HepG2 (cell line): ENCODE measurements at regions not wholly inside any gene's neighbourhood (a gene's known extent, or its start where the extent isn't known, plus 50 kb on each side); places are given as distances from the start of the nearest gene placed in this dataset.

Experiments
- ARNT2 ChIP-seq: sonication (generic); formaldehyde crosslinking; IDR thresholded peaks from 2 replicates; pipeline ENCODE4 v1.8.0; 2022; ENCODE audit warnings: mild to moderate bottlenecking, low read depth, missing genetic modification reagents, moderate library complexity
- EZH2 ChIP-seq: conservative IDR thresholded peaks from 2 replicates; pipeline ENCODE4 v1.6.1; 2012; ENCODE audit warnings: mild to moderate bottlenecking, low read depth, low read length, moderate library complexity
- FOXC1 ChIP-seq: sonication (generic); formaldehyde crosslinking; IDR thresholded peaks from 2 replicates; pipeline ENCODE4 v1.8.0; 2022; ENCODE audit warnings: mild to moderate bottlenecking, missing genetic modification reagents, borderline replicate concordance
- POLR2AphosphoS5 ChIP-seq: IDR thresholded peaks from 2 replicates; pipeline ENCODE4 v1.6.1; 2012; ENCODE audit warnings: low read depth, low read length
- ZNF143 ChIP-seq: sonication (generic); formaldehyde crosslinking; IDR thresholded peaks from 2 replicates; pipeline ENCODE4 v1.4.0; 2020; ENCODE audit warnings: missing genetic modification reagents

GRCh38 chr1:10940451-10940804, 72.0 kb upstream of the TARDBP start:
- TF ChIP-seq POLR2AphosphoS5 (no peak), ZNF143 (no peak), FOXC1 (CRISPR knock-in tag) (no peak), ARNT2 (CRISPR knock-in tag) (no peak), EZH2 (no peak)
